Stomach (tissue), 8 donors: ENCODE measurements at regions not wholly inside any gene's neighbourhood (a gene's known extent, or its start where the extent isn't known, plus 50 kb on each side); places are given as distances from the start of the nearest gene placed in this dataset.
A peak's percentile ranks its signal among the peaks of the same experiment; 100 is the strongest.

ENCODE experiments used
- DNase-seq, 2 donors: peaks; one replicate each; pipeline versions ENCODE4 v3.0.0 to v3.0.0-alpha.2; 2013 to 2019
- H3K27ac ChIP-seq, 5 donors: fragments of 200-600 bp in 4 of 5; sonication (generic) in 4 of 5; one replicate each; pipeline ENCODE4 v1.5.1; 2013 to 2019; ENCODE audit warnings: mild to moderate bottlenecking in 1 of 5, moderate library complexity in 1 of 5
- H3K27me3 ChIP-seq, 3 donors: fragments of 200-600 bp; sonication (generic); one replicate each; pipeline ENCODE4 v1.5.1; 2017 to 2019; ENCODE audit warnings: mixed run types in 1 of 3
- H3K36me3 ChIP-seq, 4 donors: fragments of 200-600 bp; sonication (generic); 1 replicate in 3 of 4; 2 replicates in 1 of 4; pipeline ENCODE4 v1.5.1; 2016 to 2019
- H3K4me1 ChIP-seq, 4 donors: fragments of 200-600 bp; sonication (generic); one replicate each; pipeline ENCODE4 v1.5.1; 2016 to 2019
- H3K4me3 ChIP-seq, 4 donors: fragments of 200-600 bp; sonication (generic) in 3 of 4; one replicate each; pipeline ENCODE4 v1.5.1; 2016 to 2019; ENCODE audit warnings: mild to moderate bottlenecking in 1 of 4
- H3K9me3 ChIP-seq, 4 donors: fragments of 200-600 bp; sonication (generic); one replicate each; pipeline ENCODE4 v1.5.1; 2016 to 2019
- EP300 ChIP-seq: sonication (generic); formaldehyde crosslinking; IDR thresholded peaks from one replicate; pipeline ENCODE4 v1.6.1; 2017; ENCODE audit warnings: antibody characterized with exemption
- POLR2A ChIP-seq, 4 donors: fragments of 450-650 bp; IDR thresholded peaks; one replicate each; pipeline ENCODE4 v1.6.1; 2016; ENCODE audit warnings: antibody characterized with exemption in 4 of 4, control low read depth in 2 of 4, mild to moderate bottlenecking in 1 of 4, moderate library complexity in 1 of 4
- POLR2AphosphoS5 ChIP-seq, 3 donors: sonication (generic); formaldehyde crosslinking; IDR thresholded peaks; one replicate each; pipeline ENCODE4 v1.6.1; 2016; ENCODE audit warnings: antibody characterized with exemption in 3 of 3
- WGBS, 5 donors: extraction: QIAGEN DNeasy Blood & Tissue Kit in 3 of 5; methylation state at CpG; one replicate each; pipeline versions ENCODE4 v1.1.5 to v1.1.7; 2013 to 2018; 5-methylcytosine and 5-hydroxymethylcytosine counted together
- intact Hi-C: fragments of 100-400 bp; cut with DNase I; formaldehyde crosslinking; loops from one replicate; pipeline ENCODE4 v1.15.1; 2023; ENCODE audit warnings: low total_unique reads
- TF ChIP-seq, protein P1 (sequence below), 7 experiments: fragments of 450-650 bp in 4 of 7; fragments of 200-600 bp in 3 of 7; sonication (generic) in 3 of 7; IDR thresholded peaks; one replicate each; pipeline ENCODE4 v1.5.1; 2016 to 2019; ENCODE audit warnings: antibody characterized with exemption in 7 of 7, control low read depth in 2 of 7, mild to moderate bottlenecking in 1 of 7
- donor health status: healthy with polysubstance abuse.
- donor health status: Bipolar disorder and iron deficiency.
- donor health status: healthy.

DNA sequence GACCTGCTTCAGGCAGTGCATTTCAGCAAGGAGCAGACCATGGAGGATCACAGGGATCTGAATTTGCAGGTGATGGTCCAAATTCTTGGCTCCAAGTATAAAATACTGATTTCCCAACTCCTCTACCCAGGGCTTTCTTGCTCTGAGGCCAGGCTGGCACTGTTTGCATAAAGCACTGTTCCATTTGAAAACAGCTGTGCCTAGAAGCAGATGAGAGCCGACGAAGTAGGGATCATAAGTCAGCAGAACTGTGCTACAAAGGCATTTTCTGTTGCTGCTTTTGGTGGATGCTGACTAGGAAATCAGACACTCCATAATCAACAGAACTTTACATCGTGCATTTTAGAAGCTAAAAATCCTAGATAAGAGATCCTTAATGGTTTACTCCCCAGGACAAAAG is 126.4 kb downstream of the MAT2B start:
- intact Hi-C loops, result no loop called here
- 44 to 68% (median 50%) methylated on average over 3 of the region's 3 CpGs for WGBS, 5 donors
- no peaks in the 10 kb centered on the region for H3K4me1 ChIP-seq
- DNase-seq, result peak in 1 of 2 donors; percentile 21
- no peak overlapping the region for H3K4me3 ChIP-seq
- H3K27ac ChIP-seq, result no peak overlapping the region
- H3K9me3 ChIP-seq, result no peaks in the 10 kb centered on the region
- no peak for TF ChIP-seq POLR2A (IDR thresholded peaks at IDR 0.05)
- TF ChIP-seq POLR2AphosphoS5 (IDR thresholded peaks at IDR 0.05), result no peak
- TF ChIP-seq EP300, result no peak
- TF ChIP-seq, protein P1, sequence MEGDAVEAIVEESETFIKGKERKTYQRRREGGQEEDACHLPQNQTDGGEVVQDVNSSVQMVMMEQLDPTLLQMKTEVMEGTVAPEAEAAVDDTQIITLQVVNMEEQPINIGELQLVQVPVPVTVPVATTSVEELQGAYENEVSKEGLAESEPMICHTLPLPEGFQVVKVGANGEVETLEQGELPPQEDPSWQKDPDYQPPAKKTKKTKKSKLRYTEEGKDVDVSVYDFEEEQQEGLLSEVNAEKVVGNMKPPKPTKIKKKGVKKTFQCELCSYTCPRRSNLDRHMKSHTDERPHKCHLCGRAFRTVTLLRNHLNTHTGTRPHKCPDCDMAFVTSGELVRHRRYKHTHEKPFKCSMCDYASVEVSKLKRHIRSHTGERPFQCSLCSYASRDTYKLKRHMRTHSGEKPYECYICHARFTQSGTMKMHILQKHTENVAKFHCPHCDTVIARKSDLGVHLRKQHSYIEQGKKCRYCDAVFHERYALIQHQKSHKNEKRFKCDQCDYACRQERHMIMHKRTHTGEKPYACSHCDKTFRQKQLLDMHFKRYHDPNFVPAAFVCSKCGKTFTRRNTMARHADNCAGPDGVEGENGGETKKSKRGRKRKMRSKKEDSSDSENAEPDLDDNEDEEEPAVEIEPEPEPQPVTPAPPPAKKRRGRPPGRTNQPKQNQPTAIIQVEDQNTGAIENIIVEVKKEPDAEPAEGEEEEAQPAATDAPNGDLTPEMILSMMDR (IDR thresholded peaks at IDR 0.05), result no peak
- no peaks in the 10 kb centered on the region for H3K27me3 ChIP-seq
- H3K36me3 ChIP-seq, result no peaks in the 10 kb centered on the region

DNA sequence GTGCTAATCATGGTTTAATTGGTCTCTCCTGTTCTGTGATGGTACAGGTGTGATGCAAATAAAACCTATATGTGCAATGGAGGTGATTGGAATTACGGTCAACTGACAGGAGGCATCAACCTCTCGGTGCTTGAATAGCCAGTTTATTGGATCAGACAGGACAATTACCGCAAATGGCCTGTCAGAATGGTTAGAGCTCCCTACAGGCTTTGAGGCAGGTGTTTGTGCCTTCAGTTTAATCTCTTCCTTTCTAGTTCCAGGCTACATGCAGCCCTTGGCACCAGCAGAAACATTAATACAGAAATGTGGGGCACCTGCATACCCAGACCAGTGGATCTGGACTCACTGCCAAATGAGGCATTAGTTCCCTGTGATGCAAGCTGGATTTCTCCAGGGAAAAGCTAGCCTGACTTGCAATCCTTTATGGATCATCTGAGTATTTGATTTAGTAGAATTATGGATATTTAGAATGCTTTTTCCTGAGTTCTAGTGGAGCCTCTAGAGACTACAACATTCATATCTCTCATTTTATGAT is 128.6 kb downstream of the MAT2B start:
- no peaks in the 10 kb centered on the region for H3K27me3 ChIP-seq
- no peak for TF ChIP-seq POLR2A (IDR thresholded peaks at IDR 0.05)
- no peak for TF ChIP-seq EP300
- TF ChIP-seq POLR2AphosphoS5 (IDR thresholded peaks at IDR 0.05), result no peak
- TF ChIP-seq, protein P1 (IDR thresholded peaks at IDR 0.05), result no peak
- WGBS, 5 donors, result 82 to 94% (median 85%) methylated on average over 3 of the region's 3 CpGs
- intact Hi-C loops, result no loop called here
- no peak for DNase-seq
- no peaks in the 10 kb centered on the region for H3K36me3 ChIP-seq
- H3K4me1 ChIP-seq, result no peaks in the 10 kb centered on the region
- no peak overlapping the region for H3K27ac ChIP-seq
- no peak overlapping the region for H3K4me3 ChIP-seq
- H3K9me3 ChIP-seq, result no peaks in the 10 kb centered on the region

DNA sequence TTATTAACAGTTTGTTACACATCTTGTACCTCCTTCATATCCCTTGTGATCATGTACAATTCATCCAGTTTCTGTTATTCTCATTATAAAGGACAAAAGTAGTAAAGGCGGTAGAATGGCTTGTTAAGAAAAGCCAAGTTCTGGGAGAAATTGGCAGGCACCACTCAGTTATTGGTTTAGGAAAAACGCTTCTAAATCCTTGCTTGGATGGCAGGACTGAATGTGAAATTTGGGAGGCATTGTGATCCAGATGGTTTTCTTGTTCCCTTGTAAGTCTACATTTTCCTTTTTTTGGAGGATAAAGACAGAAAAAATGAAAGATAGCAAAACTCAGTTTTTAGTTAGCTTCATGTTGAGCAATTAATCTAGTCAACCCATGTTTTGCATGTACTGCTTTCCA is 130.2 kb downstream of the MAT2B start:
- Histone ChIP-seq H3K27me3 (no peaks in the 10 kb centered on the region), H3K27ac (no peak overlapping the region), H3K36me3 (no peaks in the 10 kb centered on the region), H3K9me3 (no peaks in the 10 kb centered on the region), H3K4me1 (no peaks in the 10 kb centered on the region), H3K4me3 (no peak overlapping the region)
- no peak for DNase-seq
- no peak for TF ChIP-seq POLR2AphosphoS5 (IDR thresholded peaks at IDR 0.05)
- TF ChIP-seq, protein P1 (IDR thresholded peaks at IDR 0.05), result no peak
- TF ChIP-seq POLR2A (IDR thresholded peaks at IDR 0.05), result no peak
- TF ChIP-seq EP300, result no peak
- intact Hi-C loops, result no loop called here
- WGBS, 5 donors, result 61 to 80% (median 76%) methylated on average over 2 of the region's 2 CpGs

DNA sequence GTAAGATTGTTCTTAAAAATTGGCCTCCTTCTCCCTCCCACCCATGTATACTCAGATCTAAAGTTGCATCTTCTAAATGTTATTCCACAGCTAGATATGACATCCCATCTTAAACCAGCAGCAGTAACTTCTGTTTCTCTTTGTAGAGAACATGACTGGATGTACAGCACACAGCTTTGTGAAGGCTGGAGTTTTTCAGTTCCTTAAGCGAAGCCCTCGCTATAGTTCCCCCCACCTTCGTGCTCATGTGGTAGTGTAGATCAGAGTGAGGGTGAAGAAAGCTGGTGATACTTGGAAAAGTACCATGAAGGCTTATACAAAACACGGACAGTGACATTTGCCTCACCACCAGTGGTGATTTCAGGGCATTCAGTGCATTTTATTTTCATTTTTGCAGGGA is 137.5 kb downstream of the MAT2B start:
- Histone ChIP-seq H3K27me3 (no peaks in the 10 kb centered on the region), H3K27ac (no peak overlapping the region), H3K4me3 (no peak overlapping the region), H3K36me3 (no peaks in the 10 kb centered on the region), H3K4me1 (no peaks in the 10 kb centered on the region), H3K9me3 (no peaks in the 10 kb centered on the region)
- intact Hi-C loops, result no loop called here
- no peak for TF ChIP-seq EP300
- TF ChIP-seq POLR2A (IDR thresholded peaks at IDR 0.05), result no peak
- no peak for TF ChIP-seq POLR2AphosphoS5 (IDR thresholded peaks at IDR 0.05)
- TF ChIP-seq, protein P1 (IDR thresholded peaks at IDR 0.05), result no peak
- DNase-seq, result no peak
- 55 to 88% (median 73%) methylated on average over 4 of the region's 4 CpGs for WGBS, 5 donors
